ENCODE measurements at regions not wholly inside any gene's neighbourhood (a gene's known extent, or its start where the extent isn't known, plus 50 kb on each side); places are given as distances from the start of the nearest gene placed in this dataset.

DNA sequence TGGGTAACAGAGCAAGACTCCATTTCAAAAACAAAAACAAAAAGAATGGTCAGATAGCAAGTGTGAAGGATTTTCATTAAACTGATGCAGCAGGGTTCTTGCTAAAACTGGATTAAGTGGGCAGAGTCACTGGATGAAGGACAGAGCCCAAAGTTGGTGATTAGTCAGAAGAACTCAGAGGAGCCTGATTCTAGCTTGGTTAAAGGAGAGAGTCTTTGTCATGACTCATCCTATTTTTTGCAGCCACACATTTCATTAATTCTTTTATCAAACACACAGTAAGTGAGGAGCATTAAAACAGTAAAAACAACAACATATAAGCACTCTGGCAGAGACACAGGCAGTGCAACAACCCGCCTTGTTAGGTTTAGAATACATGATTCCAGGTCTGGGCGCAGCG lies 56.0 kb upstream of the EDARADD start:
- no peak overlapping the region for H3K14ac ChIP-seq (ENCODE audit: insufficient read length)
- H3K36me3 ChIP-seq (ENCODE audit: control insufficient read depth in 2 of 4, insufficient read depth in 4 of 4, low read length in 3 of 4): no peaks in the 10 kb centered on the region
- H3K18ac ChIP-seq (ENCODE audit: extremely low read depth, low read length): no peak overlapping the region
- H4K20me1 ChIP-seq (replicated peaks in 1 of 2; ENCODE audit: control insufficient read depth in 1 of 2, insufficient read depth in 2 of 2, low read length in 2 of 2): no peaks in the 10 kb centered on the region
- no peak overlapping the region for H3K9ac ChIP-seq (replicated peaks in 1 of 4; ENCODE audit: extremely low read depth in 1 of 4, low read depth in 3 of 4, low read length in 3 of 4)
- H3K56ac ChIP-seq (replicated peaks; ENCODE audit: insufficient read length, low read depth, low read length): no peak overlapping the region
- no peak overlapping the region for H3K4me3 ChIP-seq (ENCODE audit: extremely low read depth in 1 of 4, insufficient read depth in 2 of 4, low read depth in 3 of 4, low read length in 4 of 4)
- no peak overlapping the region for H2AK5ac ChIP-seq (ENCODE audit: low read depth, low read length)
- H3K9me3 ChIP-seq (ENCODE audit: insufficient read depth in 2 of 2, low read depth in 1 of 2, low read length in 1 of 2): no peaks in the 10 kb centered on the region
- no peak overlapping the region for H2BK12ac ChIP-seq (ENCODE audit: low read depth, low read length)
- H2AFZ ChIP-seq (ENCODE audit: low read length): no peak overlapping the region
- H4K5ac ChIP-seq (ENCODE audit: insufficient read length, low read depth, low read length): no peak overlapping the region
- H3K23ac ChIP-seq (ENCODE audit: insufficient read length): no peak overlapping the region
- H2BK20ac ChIP-seq (ENCODE audit: low read length): no peak overlapping the region
- ChIA-PET CTCF (ENCODE audit: partially characterized antibody) (interaction anchor here (0.6 kb wide), 1 partner anchor 9 kb away, joined by 4 read pairs; no protein-coding TSS in a partner anchor), POLR2A (ENCODE audit: partially characterized antibody) (interaction anchor here (1.0 to 1.3 kb wide), 2 partner anchors 8 to 11 kb away, joined by 3 read pairs; no protein-coding TSS in a partner anchor)
- H3K4me2 ChIP-seq (ENCODE audit: insufficient read depth in 1 of 2, low read depth in 2 of 2, low read length in 2 of 2): no peak overlapping the region
- H3K27ac ChIP-seq (ENCODE audit: low read depth, low read length): no peak overlapping the region
- H3K4ac ChIP-seq (replicated peaks; ENCODE audit: insufficient read length, low read depth, low read length): no peak overlapping the region
- H4K8ac ChIP-seq (ENCODE audit: extremely low read depth, insufficient read depth, low read length): no peak overlapping the region
- H2BK120ac ChIP-seq (replicated peaks; ENCODE audit: low read depth, low read length): no peak overlapping the region
- DNase-seq (ENCODE audit: low read depth in 1 of 2, low spot score in 2 of 2) (no peak), FAIRE-seq (no peak)
- H3K79me1 ChIP-seq (ENCODE audit: low read depth, low read length): no peaks in the 10 kb centered on the region
- no peaks in the 10 kb centered on the region for H3K23me2 ChIP-seq (ENCODE audit: low read depth, low read length)
- no peak overlapping the region for H4K91ac ChIP-seq (replicated peaks; ENCODE audit: insufficient read length, low read length)
- 93% methylated on average over 3 of the region's 3 CpGs; no CpG with 5 or more reads in 1 of the 2 experiments for WGBS, 2 experiments (ENCODE audit: extremely low coverage in 1 of 2, insufficient coverage in 1 of 2, insufficient read length in 1 of 2, insufficient replicate concordance in 2 of 2, low coverage in 1 of 2, low lambda C conversion rate in 2 of 2, missing lambda C conversion rate in 1 of 2)
- no peaks in the 10 kb centered on the region for H3K79me2 ChIP-seq (ENCODE audit: control insufficient read depth in 1 of 2, insufficient read depth in 2 of 2, low read length in 2 of 2)
- H3K4me1 ChIP-seq (replicated peaks in 1 of 4; ENCODE audit: control insufficient read depth in 3 of 4, insufficient read depth in 4 of 4, low read length in 3 of 4): peaks cover 0 to 4% (median 0%) of the 10 kb centered on the region in 4 experiments; a peak in 1 of 7 replicates
- H2BK15ac ChIP-seq (ENCODE audit: low read length): no peak overlapping the region
- no peaks in the 10 kb centered on the region for H3K27me3 ChIP-seq (replicated peaks in 1 of 4; ENCODE audit: control insufficient read depth in 3 of 4, extremely low read depth in 1 of 4, insufficient read depth in 3 of 4, low read length in 3 of 4)
- TF ChIP-seq SIN3A (conservative IDR thresholded peaks at IDR 0.05 in 1 of 2, IDR thresholded peaks at IDR 0.05 in 1 of 2; ENCODE audit: low read depth in 1 of 2, low read length in 2 of 2) (no peak), SIRT6 (IDR thresholded peaks at IDR 0.05; ENCODE audit: low read length) (no peak), PHF8 (conservative IDR thresholded peaks at IDR 0.05; ENCODE audit: low read depth, low read length) (no peak), EGR1 (IDR thresholded peaks at IDR 0.05; ENCODE audit: borderline replicate concordance, low read depth, low read length) (no peak), BACH1 (IDR thresholded peaks at IDR 0.05; ENCODE audit: low read length) (no peak), CHD1 (IDR thresholded peaks at IDR 0.05; ENCODE audit: low read depth, low read length) (no peak), RAD21 (IDR thresholded peaks at IDR 0.05 in 1 of 2, conservative IDR thresholded peaks at IDR 0.05 in 1 of 2; ENCODE audit: low read depth in 2 of 2, low read length in 2 of 2) (no peak), RFX5 (IDR thresholded peaks at IDR 0.05; ENCODE audit: borderline replicate concordance, low read depth, low read length) (no peak)
- TF ChIP-seq, protein P1, sequence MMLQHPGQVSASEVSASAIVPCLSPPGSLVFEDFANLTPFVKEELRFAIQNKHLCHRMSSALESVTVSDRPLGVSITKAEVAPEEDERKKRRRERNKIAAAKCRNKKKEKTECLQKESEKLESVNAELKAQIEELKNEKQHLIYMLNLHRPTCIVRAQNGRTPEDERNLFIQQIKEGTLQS (IDR thresholded peaks at IDR 0.05; ENCODE audit: insufficient read depth, low read depth, low read length): no peak
- no peak overlapping the region for H2BK5ac ChIP-seq (ENCODE audit: low read depth, low read length)
